ENCODE measurements at regions not wholly inside any gene's neighbourhood (a gene's known extent, or its start where the extent isn't known, plus 50 kb on each side); places are given as distances from the start of the nearest gene placed in this dataset.
A peak's percentile ranks its signal among the peaks of the same experiment; 100 is the strongest.

DNA sequence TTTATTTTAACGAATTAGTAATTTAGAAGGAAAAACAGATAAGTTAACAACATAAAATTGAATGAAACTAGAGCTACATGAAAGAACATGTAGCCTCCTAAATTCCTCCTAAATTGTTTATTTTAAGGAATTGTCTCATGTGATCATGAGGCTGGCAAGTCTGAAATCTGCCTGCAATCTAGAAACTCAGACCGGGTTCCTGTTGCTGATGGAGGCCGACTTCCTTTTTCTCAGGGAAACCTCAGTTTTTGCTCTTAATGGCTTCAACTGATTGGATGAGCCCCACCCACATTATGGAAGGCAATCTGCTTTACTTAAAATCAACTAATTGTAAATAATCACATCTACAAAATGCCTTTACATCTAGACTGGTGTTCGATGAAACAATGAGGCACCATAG is 205.0 kb upstream of the ADRA1D start:
- Histone ChIP-seq H3K27ac (no peak overlapping the region), H3K4me3 (no peak overlapping the region)
- no peak for DNase-seq (ENCODE audit: low spot score)
- TF ChIP-seq, protein P1, sequence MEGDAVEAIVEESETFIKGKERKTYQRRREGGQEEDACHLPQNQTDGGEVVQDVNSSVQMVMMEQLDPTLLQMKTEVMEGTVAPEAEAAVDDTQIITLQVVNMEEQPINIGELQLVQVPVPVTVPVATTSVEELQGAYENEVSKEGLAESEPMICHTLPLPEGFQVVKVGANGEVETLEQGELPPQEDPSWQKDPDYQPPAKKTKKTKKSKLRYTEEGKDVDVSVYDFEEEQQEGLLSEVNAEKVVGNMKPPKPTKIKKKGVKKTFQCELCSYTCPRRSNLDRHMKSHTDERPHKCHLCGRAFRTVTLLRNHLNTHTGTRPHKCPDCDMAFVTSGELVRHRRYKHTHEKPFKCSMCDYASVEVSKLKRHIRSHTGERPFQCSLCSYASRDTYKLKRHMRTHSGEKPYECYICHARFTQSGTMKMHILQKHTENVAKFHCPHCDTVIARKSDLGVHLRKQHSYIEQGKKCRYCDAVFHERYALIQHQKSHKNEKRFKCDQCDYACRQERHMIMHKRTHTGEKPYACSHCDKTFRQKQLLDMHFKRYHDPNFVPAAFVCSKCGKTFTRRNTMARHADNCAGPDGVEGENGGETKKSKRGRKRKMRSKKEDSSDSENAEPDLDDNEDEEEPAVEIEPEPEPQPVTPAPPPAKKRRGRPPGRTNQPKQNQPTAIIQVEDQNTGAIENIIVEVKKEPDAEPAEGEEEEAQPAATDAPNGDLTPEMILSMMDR (IDR thresholded peaks at IDR 0.05) = no peak

GRCh38 chr20:4453359-4453758 is 204.3 kb upstream of the ADRA1D start:
- Histone ChIP-seq H3K4me3 (no peak overlapping the region), H3K27ac (no peak overlapping the region)
- TF ChIP-seq, protein P1 (IDR thresholded peaks at IDR 0.05) = no peak
- DNase-seq (ENCODE audit: low spot score) = no peak

GRCh38 chr20:4451487-4452081 is 202.5 kb upstream of the ADRA1D start:
- no peak for DNase-seq (ENCODE audit: low spot score)
- Histone ChIP-seq H3K4me3 (no peak overlapping the region), H3K27ac (peak overlapping the region in 1 of 2 donors; percentile 20)
- TF ChIP-seq, protein P1 (IDR thresholded peaks at IDR 0.05) = no peak

GRCh38 chr20:4449957-4450715 is 201.0 kb upstream of the ADRA1D start:
- TF ChIP-seq, protein P1 (IDR thresholded peaks at IDR 0.05) = no peak
- Histone ChIP-seq H3K4me3 (peak overlapping the region; percentile 46), H3K27ac (peak overlapping the region in 1 of 2 donors; percentile 76)
- no peak for DNase-seq (ENCODE audit: low spot score)

DNA sequence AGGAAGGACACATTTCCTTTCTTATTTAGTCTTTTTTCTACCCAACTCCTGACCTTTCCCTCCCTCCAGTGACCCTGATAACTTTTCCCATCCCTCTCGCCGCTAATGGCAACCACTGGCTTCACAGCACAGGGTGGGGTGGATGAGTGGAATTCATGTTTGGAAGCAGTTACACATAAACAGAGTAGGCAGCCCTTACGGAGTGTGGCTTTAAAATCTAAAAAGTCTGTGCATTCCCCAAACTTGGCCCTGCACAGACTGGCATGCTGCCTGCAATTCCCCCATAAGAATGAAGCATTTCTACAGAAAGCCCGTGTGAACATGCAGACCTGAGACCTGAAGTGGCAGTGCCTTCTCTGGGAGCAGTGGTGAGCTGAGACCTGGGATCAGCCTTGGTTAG is 196.7 kb upstream of the ADRA1D start:
- Histone ChIP-seq H3K4me3 (no peak overlapping the region), H3K27ac (no peak overlapping the region)
- no peak for DNase-seq (ENCODE audit: low spot score)
- TF ChIP-seq, protein P1 (IDR thresholded peaks at IDR 0.05) = no peak

- DNase-seq (ENCODE audit: low spot score) = no peak
- Histone ChIP-seq H3K27ac (no peak overlapping the region), H3K4me3 (no peak overlapping the region)
- TF ChIP-seq, protein P1 (IDR thresholded peaks at IDR 0.05) = no peak
These were observed 196.2 kb upstream of the ADRA1D start for GRCh38 chr20:4445331-4445730.

GRCh38 chr20:4444404-4444803 is 195.3 kb upstream of the ADRA1D start:
- Histone ChIP-seq H3K4me3 (no peak overlapping the region), H3K27ac (no peak overlapping the region)
- no peak for DNase-seq (ENCODE audit: low spot score)
- TF ChIP-seq, protein P1 (IDR thresholded peaks at IDR 0.05) = no peak
